Tibial nerve (tissue), 4 donors: ENCODE measurements at regions not wholly inside any gene's neighbourhood (a gene's known extent, or its start where the extent isn't known, plus 50 kb on each side); places are given as distances from the start of the nearest gene placed in this dataset.

ENCODE experiments used
- DNase-seq, 2 donors: peaks; one replicate each; pipeline ENCODE4 v3.0.0-alpha.2; 2019; ENCODE audit warnings: low spot score in 2 of 2
- H3K27ac ChIP-seq, 4 donors: fragments of 200-600 bp; sonication (generic) in 3 of 4; one replicate each; pipeline ENCODE4 v1.5.1; 2017 to 2019; ENCODE audit warnings: mild to moderate bottlenecking in 1 of 4
- H3K27me3 ChIP-seq, 2 donors: fragments of 200-600 bp; sonication (generic) in 1 of 2; one replicate each; pipeline versions ENCODE4 v1.5.1 to v1.6.0; 2017 to 2019
- H3K36me3 ChIP-seq, 3 donors: fragments of 200-600 bp; sonication (generic); one replicate each; pipeline ENCODE4 v1.5.1; 2018 to 2019
- H3K4me1 ChIP-seq, 4 donors: fragments of 200-600 bp; sonication (generic) in 3 of 4; one replicate each; pipeline ENCODE4 v1.5.1; 2017 to 2019
- H3K4me3 ChIP-seq, 4 donors: fragments of 200-600 bp; sonication (generic) in 3 of 4; one replicate each; pipeline ENCODE4 v1.5.1; 2017 to 2019; ENCODE audit warnings: mild to moderate bottlenecking in 1 of 4, moderate library complexity in 1 of 4
- H3K9me3 ChIP-seq, 4 donors: fragments of 200-600 bp; sonication (generic) in 3 of 4; one replicate each; pipeline ENCODE4 v1.5.1; 2017 to 2019
- EP300 ChIP-seq, 2 donors: sonication (generic); formaldehyde crosslinking; IDR thresholded peaks; one replicate each; pipeline ENCODE4 v1.6.1; 2017; ENCODE audit warnings: antibody characterized with exemption in 2 of 2, mild to moderate bottlenecking in 1 of 2
- POLR2A ChIP-seq, 2 donors: fragments of 450-650 bp; IDR thresholded peaks; one replicate each; pipeline ENCODE4 v1.6.1; 2017; ENCODE audit warnings: antibody characterized with exemption in 2 of 2, mild to moderate bottlenecking in 2 of 2, moderate library complexity in 2 of 2
- WGBS, 2 donors: methylation state at CpG; one replicate each; pipeline ENCODE4 v1.1.5; 2018; 5-methylcytosine and 5-hydroxymethylcytosine counted together
- TF ChIP-seq, protein P1 (sequence below), 5 experiments: fragments of 200-600 bp in 3 of 5; fragments of 450-650 bp in 2 of 5; sonication (generic) in 3 of 5; IDR thresholded peaks; one replicate each; pipeline ENCODE4 v1.5.1; 2016 to 2019; ENCODE audit warnings: antibody characterized with exemption in 5 of 5, mild to moderate bottlenecking in 3 of 5, moderate library complexity in 2 of 5

DNA sequence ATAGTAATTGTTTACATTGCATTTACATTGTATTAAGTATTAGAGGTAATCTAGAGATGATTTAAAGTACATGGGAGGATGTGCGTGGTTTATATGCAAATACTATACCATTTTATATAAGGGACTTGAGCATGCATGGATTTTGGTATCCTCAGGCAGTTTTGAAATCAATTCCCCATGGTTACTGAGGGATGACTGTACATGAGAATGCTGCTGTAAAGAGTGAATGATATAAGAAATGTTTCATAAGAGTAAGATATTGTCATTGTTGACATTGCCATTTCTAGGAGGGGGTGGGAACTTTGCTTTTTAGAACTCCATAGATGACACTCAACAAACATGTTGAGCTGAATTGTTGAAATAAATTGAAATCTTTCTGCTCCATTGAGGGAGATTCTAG, 185.0 kb downstream of the SEMA6A start:
- WGBS, 2 donors, result 98 to 100% methylated on average over 1 of the region's 1 CpG
- no peaks in the 10 kb centered on the region for H3K36me3 ChIP-seq
- no peaks in the 10 kb centered on the region for H3K9me3 ChIP-seq

DNA sequence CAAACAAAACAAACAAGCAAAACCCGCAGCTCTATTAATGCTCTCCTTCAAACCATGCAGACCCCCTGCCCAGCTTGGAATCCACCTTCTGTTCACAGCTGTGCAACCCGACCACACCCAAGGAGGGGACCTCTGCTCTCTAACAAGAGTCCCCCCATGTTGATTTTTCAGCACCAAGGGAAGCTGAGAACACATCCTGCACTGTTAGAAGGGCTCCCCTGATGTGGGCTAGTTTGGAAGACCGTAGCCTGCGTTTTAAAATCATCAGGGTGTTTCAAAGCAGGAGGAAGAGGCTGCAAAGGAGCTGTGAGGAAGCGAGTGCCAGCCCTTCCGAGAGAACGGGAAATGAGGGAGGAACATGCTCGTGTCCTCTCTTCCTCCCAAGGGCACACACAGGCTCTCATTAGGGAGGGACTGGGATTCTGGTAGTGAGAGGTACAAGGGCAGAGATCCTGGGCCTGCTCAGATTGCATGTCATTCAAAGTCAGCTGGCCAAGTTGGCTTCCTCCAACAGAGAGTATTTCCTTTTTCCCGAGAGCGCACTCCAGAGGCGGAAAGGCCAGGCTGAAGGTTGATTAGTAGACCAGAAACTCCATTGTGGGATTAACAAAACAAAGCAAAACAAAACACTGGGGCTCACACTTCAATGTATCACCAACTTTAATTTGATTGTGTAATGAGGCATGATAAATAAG, 185.9 kb downstream of the SEMA6A start:
- Histone ChIP-seq H3K4me1 (no peaks in the 10 kb centered on the region), H3K9me3 (no peaks in the 10 kb centered on the region), H3K27ac (no peak overlapping the region), H3K27me3 (no peaks in the 10 kb centered on the region), H3K36me3 (no peaks in the 10 kb centered on the region), H3K4me3 (no peak overlapping the region)
- TF ChIP-seq, protein P1, sequence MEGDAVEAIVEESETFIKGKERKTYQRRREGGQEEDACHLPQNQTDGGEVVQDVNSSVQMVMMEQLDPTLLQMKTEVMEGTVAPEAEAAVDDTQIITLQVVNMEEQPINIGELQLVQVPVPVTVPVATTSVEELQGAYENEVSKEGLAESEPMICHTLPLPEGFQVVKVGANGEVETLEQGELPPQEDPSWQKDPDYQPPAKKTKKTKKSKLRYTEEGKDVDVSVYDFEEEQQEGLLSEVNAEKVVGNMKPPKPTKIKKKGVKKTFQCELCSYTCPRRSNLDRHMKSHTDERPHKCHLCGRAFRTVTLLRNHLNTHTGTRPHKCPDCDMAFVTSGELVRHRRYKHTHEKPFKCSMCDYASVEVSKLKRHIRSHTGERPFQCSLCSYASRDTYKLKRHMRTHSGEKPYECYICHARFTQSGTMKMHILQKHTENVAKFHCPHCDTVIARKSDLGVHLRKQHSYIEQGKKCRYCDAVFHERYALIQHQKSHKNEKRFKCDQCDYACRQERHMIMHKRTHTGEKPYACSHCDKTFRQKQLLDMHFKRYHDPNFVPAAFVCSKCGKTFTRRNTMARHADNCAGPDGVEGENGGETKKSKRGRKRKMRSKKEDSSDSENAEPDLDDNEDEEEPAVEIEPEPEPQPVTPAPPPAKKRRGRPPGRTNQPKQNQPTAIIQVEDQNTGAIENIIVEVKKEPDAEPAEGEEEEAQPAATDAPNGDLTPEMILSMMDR (IDR thresholded peaks at IDR 0.05), result no peak
- TF ChIP-seq EP300 (IDR thresholded peaks at IDR 0.05) (no peak), POLR2A (IDR thresholded peaks at IDR 0.05) (no peak)
- no peak for DNase-seq
- WGBS, 2 donors, result 63 to 76% methylated on average over 11 of the region's 11 CpGs

More for the DNA sequence above, 185.0 kb downstream of the SEMA6A start:
- Histone ChIP-seq H3K27me3 (no peaks in the 10 kb centered on the region), H3K4me1 (no peaks in the 10 kb centered on the region), H3K4me3 (no peak overlapping the region), H3K27ac (no peak overlapping the region)
- no peak for DNase-seq
- TF ChIP-seq EP300 (IDR thresholded peaks at IDR 0.05), result no peak
- TF ChIP-seq, protein P1 (IDR thresholded peaks at IDR 0.05), result no peak
- TF ChIP-seq POLR2A (IDR thresholded peaks at IDR 0.05), result no peak

DNA sequence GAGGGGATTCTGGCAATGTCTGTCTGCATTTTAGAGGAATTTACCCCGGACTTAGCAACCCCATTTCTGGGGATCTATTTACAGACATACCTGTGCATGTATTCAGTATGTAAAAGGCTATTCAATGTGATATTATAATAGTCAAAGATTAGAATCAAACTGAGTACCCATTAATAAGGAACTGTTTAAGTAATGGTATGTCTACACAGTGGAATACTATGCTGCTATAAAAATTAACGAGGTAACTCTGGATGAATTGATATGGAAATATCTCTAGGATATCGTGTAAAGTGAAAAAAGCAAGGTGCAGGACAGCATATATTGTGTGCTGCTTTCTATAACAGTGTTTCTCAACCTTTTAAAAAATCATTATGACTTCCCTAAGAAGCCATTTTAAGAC, 186.9 kb downstream of the SEMA6A start:
- H3K9me3 ChIP-seq, result no peaks in the 10 kb centered on the region
- H3K27ac ChIP-seq, result no peak overlapping the region
- no peaks in the 10 kb centered on the region for H3K4me1 ChIP-seq
- DNase-seq, result no peak
- 92 to 96% methylated on average over 3 of the region's 3 CpGs for WGBS, 2 donors
- H3K4me3 ChIP-seq, result no peak overlapping the region
- no peaks in the 10 kb centered on the region for H3K27me3 ChIP-seq
- no peaks in the 10 kb centered on the region for H3K36me3 ChIP-seq
- no peak for TF ChIP-seq POLR2A (IDR thresholded peaks at IDR 0.05)

DNA sequence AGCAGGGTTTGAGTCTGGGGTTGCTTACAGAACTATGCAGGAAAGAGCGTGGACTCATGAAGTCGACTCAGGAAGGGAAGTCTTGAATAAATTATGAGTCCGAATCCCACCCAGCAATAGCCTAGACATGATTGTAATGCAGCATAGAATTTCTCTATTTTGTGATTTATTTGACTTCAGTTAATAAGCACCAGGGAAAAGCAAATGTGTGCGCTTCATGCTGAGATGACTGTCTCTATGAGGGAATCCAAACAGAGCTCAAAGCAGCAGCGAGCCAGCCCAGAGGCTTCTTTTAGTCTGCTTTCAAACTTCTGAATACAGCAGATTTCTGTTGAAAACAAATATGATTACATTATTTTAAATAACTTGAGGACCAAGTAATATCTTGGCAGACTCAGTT, 188.0 kb downstream of the SEMA6A start:
- no peak overlapping the region for H3K4me3 ChIP-seq
- H3K27ac ChIP-seq, result no peak overlapping the region
- 86 to 91% methylated on average over 5 of the region's 5 CpGs for WGBS, 2 donors
- no peaks in the 10 kb centered on the region for H3K9me3 ChIP-seq
- no peak for DNase-seq
- no peaks in the 10 kb centered on the region for H3K36me3 ChIP-seq
- TF ChIP-seq, protein P1 (IDR thresholded peaks at IDR 0.05), result no peak
- TF ChIP-seq EP300 (IDR thresholded peaks at IDR 0.05), result no peak
- TF ChIP-seq POLR2A (IDR thresholded peaks at IDR 0.05), result no peak
- no peaks in the 10 kb centered on the region for H3K27me3 ChIP-seq
- no peaks in the 10 kb centered on the region for H3K4me1 ChIP-seq

DNA sequence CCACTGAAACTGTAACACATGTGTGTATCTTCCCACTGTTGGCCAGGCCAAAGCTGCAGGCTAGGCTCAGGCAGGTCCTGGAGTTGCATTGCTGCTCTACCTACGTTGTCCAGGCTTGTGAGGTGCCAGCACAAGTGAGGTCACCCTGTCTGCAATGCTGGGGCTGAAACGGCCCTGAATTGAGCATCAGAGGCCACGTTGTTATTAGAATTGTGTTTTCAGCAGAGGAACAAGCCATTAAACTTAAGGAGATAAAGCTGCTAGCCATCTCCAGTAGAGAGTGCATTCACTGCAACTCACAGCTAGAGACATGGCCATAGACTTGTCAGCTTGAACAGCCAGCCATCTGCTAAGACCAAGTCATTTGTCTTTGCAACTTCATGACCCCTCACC, 191.8 kb downstream of the SEMA6A start:
- no peaks in the 10 kb centered on the region for H3K27me3 ChIP-seq
- no peak overlapping the region for H3K4me3 ChIP-seq
- no peak for DNase-seq
- no peak overlapping the region for H3K27ac ChIP-seq
- no peaks in the 10 kb centered on the region for H3K36me3 ChIP-seq
- H3K4me1 ChIP-seq, result peaks cover 0 to 9% (median 0%) of the 10 kb centered on the region in 4 donors
- H3K9me3 ChIP-seq, result no peaks in the 10 kb centered on the region
- TF ChIP-seq POLR2A (IDR thresholded peaks at IDR 0.05) (no peak), EP300 (IDR thresholded peaks at IDR 0.05) (no peak)
- TF ChIP-seq, protein P1 (IDR thresholded peaks at IDR 0.05), result no peak
- 42 to 47% methylated on average over 3 of the region's 3 CpGs for WGBS, 2 donors
